ENCODE measurements at regions not wholly inside any gene's neighbourhood (a gene's known extent, or its start where the extent isn't known, plus 50 kb on each side); places are given as distances from the start of the nearest gene placed in this dataset.

DNA sequence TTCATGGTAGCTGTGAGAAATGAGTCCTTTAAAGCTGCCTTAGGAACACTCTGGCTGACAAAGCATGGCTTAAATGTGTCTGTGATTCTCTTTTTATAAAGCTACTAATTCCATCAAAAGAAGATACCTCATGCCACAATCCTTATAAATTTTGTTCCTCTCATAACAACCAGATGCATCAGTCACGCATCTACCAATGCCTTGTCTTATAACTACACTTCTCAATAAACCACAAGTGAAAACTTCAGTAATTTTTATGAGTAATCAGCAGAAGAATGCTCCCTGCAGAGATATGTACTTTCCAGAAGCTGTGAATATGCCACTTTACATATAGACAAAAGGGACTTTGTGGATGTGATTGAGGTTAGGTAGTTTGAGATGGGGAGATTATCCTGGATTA, 147.8 kb downstream of the SUCLA2 start:
- intact Hi-C loops (cut with DNase I; ENCODE audit: low total_unique reads): no loop called here
- no peaks in the 10 kb centered on the region for H3K4me1 ChIP-seq
- no peaks in the 10 kb centered on the region for H3K9me3 ChIP-seq
- TF ChIP-seq, protein P1, sequence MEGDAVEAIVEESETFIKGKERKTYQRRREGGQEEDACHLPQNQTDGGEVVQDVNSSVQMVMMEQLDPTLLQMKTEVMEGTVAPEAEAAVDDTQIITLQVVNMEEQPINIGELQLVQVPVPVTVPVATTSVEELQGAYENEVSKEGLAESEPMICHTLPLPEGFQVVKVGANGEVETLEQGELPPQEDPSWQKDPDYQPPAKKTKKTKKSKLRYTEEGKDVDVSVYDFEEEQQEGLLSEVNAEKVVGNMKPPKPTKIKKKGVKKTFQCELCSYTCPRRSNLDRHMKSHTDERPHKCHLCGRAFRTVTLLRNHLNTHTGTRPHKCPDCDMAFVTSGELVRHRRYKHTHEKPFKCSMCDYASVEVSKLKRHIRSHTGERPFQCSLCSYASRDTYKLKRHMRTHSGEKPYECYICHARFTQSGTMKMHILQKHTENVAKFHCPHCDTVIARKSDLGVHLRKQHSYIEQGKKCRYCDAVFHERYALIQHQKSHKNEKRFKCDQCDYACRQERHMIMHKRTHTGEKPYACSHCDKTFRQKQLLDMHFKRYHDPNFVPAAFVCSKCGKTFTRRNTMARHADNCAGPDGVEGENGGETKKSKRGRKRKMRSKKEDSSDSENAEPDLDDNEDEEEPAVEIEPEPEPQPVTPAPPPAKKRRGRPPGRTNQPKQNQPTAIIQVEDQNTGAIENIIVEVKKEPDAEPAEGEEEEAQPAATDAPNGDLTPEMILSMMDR (IDR thresholded peaks at IDR 0.05): no peak
- no peak for TF ChIP-seq POLR2AphosphoS5 (IDR thresholded peaks at IDR 0.05)
- TF ChIP-seq POLR2A (IDR thresholded peaks at IDR 0.05): no peak
- H3K4me3 ChIP-seq: no peak overlapping the region
- no peak for DNase-seq (ENCODE audit: low spot score in 2 of 2)
- no peaks in the 10 kb centered on the region for H3K27me3 ChIP-seq
- no peaks in the 10 kb centered on the region for H3K36me3 ChIP-seq
- no peak overlapping the region for H3K27ac ChIP-seq

DNA sequence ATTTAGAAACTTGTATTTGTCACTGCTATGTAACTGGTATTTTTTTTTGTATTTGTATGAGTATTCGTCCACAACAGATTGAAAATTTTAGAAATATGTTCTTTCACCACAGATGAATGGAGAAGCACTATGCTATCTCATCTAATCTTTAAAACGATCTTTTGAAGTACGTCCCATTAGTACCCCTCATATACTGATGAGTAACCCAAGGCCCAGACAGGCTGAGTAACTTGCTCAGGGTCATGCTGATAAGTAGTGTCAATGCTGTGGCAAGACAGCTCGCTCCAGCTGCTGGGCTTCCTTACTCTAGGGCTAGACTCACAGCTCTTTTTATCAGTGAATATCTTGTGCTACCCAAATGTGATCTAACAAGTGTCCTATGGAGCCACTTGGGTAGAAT, 154.2 kb downstream of the SUCLA2 start:
- Histone ChIP-seq H3K9me3 (no peaks in the 10 kb centered on the region), H3K4me1 (no peaks in the 10 kb centered on the region), H3K36me3 (no peaks in the 10 kb centered on the region), H3K27ac (no peak overlapping the region), H3K4me3 (no peak overlapping the region), H3K27me3 (no peaks in the 10 kb centered on the region)
- intact Hi-C loops (cut with DNase I; ENCODE audit: low total_unique reads): no loop called here
- TF ChIP-seq POLR2AphosphoS5 (IDR thresholded peaks at IDR 0.05): no peak
- TF ChIP-seq POLR2A (IDR thresholded peaks at IDR 0.05): no peak
- TF ChIP-seq, protein P1 (IDR thresholded peaks at IDR 0.05): no peak
- no peak for DNase-seq (ENCODE audit: low spot score in 2 of 2)

DNA sequence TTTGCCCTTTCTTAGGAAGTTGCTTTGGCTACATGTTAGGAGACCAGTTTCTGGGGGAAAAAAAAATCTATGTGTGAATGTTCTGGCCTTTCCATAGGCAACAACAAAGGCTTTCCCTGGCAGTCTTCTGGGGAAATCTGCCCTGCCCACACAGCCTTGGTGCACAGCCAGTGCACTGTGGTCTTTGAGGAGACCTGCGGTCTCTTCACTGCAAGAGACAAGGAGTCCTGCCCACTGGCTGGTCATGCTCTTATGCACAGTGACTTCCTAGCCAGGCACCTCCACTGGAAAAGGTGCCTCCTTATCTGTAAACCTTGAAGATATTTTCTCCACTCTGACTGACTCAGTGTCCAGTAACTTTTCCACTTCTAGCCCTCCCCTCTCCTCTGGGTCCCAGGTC, 155.1 kb downstream of the SUCLA2 start:
- Histone ChIP-seq H3K36me3 (no peaks in the 10 kb centered on the region), H3K4me3 (no peak overlapping the region), H3K4me1 (no peaks in the 10 kb centered on the region), H3K27me3 (no peaks in the 10 kb centered on the region), H3K9me3 (no peaks in the 10 kb centered on the region), H3K27ac (no peak overlapping the region)
- TF ChIP-seq POLR2A (IDR thresholded peaks at IDR 0.05) (no peak), POLR2AphosphoS5 (IDR thresholded peaks at IDR 0.05) (no peak)
- TF ChIP-seq, protein P1 (IDR thresholded peaks at IDR 0.05): no peak
- intact Hi-C loops (cut with DNase I; ENCODE audit: low total_unique reads): no loop called here
- no peak for DNase-seq (ENCODE audit: low spot score in 2 of 2)

DNA sequence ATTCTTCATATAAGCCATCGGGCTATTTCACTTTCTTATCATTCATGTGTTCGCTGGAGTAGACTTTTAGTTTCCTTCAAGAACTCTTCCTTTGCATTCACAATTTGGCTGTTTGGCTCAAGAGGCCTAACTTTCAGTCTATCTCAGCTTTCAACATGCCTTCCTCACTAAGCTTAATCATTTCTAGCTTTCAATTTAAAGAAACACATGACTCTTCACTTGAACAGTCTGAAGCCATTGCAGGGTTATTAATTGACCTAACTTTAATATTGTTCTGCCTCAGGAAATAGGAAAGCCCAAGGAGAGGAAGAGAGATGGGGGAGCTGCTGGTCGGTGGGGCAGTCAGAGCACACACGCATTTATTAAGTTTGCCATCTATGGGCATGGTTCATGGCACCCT, 158.1 kb downstream of the SUCLA2 start:
- Histone ChIP-seq H3K27me3 (no peaks in the 10 kb centered on the region), H3K4me3 (no peak overlapping the region), H3K36me3 (no peaks in the 10 kb centered on the region), H3K27ac (no peak overlapping the region), H3K4me1 (no peaks in the 10 kb centered on the region), H3K9me3 (no peaks in the 10 kb centered on the region)
- DNase-seq (ENCODE audit: low spot score in 2 of 2): no peak
- intact Hi-C loops (cut with DNase I; ENCODE audit: low total_unique reads): no loop called here
- TF ChIP-seq POLR2AphosphoS5 (IDR thresholded peaks at IDR 0.05) (no peak), POLR2A (IDR thresholded peaks at IDR 0.05) (no peak)
- TF ChIP-seq, protein P1 (IDR thresholded peaks at IDR 0.05): no peak

DNA sequence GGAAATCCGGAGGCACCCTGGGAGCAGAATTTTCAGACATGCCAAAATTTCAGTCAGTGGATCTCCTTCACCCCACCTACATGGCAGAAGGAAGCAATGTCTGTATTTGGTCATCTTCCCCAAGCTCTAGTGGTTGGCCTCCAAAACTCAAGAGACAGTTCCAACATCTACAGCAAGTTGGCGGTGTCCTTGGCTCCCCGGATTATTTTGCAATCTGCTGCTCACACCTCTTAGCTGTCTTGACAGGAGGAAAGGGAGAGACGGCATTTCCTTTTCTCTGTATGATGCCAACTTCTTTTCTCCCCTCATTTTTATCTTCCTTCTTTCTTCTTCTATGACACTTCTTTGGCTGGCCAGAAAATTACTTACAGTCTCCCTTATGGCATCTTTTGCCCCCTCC, 159.9 kb downstream of the SUCLA2 start:
- DNase-seq (ENCODE audit: low spot score in 2 of 2): no peak
- no peak overlapping the region for H3K27ac ChIP-seq
- H3K9me3 ChIP-seq: no peaks in the 10 kb centered on the region
- no peaks in the 10 kb centered on the region for H3K27me3 ChIP-seq
- intact Hi-C loops (cut with DNase I; ENCODE audit: low total_unique reads): no loop called here
- no peak for TF ChIP-seq POLR2A (IDR thresholded peaks at IDR 0.05)
- TF ChIP-seq, protein P1 (IDR thresholded peaks at IDR 0.05): no peak
- TF ChIP-seq POLR2AphosphoS5 (IDR thresholded peaks at IDR 0.05): no peak
- H3K4me1 ChIP-seq: no peaks in the 10 kb centered on the region
- H3K36me3 ChIP-seq: no peaks in the 10 kb centered on the region
- H3K4me3 ChIP-seq: no peak overlapping the region
